Liver (tissue), 8 donors: ENCODE measurements at regions not wholly inside any gene's neighbourhood (a gene's known extent, or its start where the extent isn't known, plus 50 kb on each side); places are given as distances from the start of the nearest gene placed in this dataset.

Experiments
- DNase-seq: peaks from one replicate; pipeline ENCODE4 v3.0.0-alpha.2; 2017; ENCODE audit warnings: low spot score
- H3K27ac ChIP-seq, 2 donors: one replicate each; pipeline ENCODE4 v1.7.0; 2013; ENCODE audit warnings: inconsistent platforms in 2 of 2, low read length in 2 of 2, control low read depth in 1 of 2, low read depth in 1 of 2, mild to moderate bottlenecking in 1 of 2
- H3K27me3 ChIP-seq, 4 donors: one replicate each; pipeline versions ENCODE4 v1.6.1 to v1.7.0; 2013; ENCODE audit warnings: low read length in 3 of 4, inconsistent platforms in 1 of 4, mild to moderate bottlenecking in 1 of 4, moderate library complexity in 1 of 4; ENCODE audit not compliant: control insufficient read depth in 4 of 4, insufficient read depth in 4 of 4
- H3K36me3 ChIP-seq, 4 donors: one replicate each; pipeline versions ENCODE4 v1.6.1 to v1.7.0; 2013; ENCODE audit warnings: low read length in 3 of 4, mild to moderate bottlenecking in 3 of 4, low read depth in 1 of 4, moderate library complexity in 1 of 4; ENCODE audit not compliant: control insufficient read depth in 4 of 4, insufficient read depth in 3 of 4
- H3K4me1 ChIP-seq, 4 donors: one replicate each; pipeline versions ENCODE4 v1.6.1 to v1.7.0; 2013; ENCODE audit warnings: low read length in 3 of 4, mild to moderate bottlenecking in 3 of 4, moderate library complexity in 1 of 4; ENCODE audit not compliant: control insufficient read depth in 4 of 4, insufficient read depth in 4 of 4
- H3K4me3 ChIP-seq, 3 donors: one replicate each; pipeline versions ENCODE4 v1.6.1 to v1.7.0; 2013; ENCODE audit warnings: low read length in 3 of 3, control low read depth in 1 of 3, low read depth in 1 of 3, mild to moderate bottlenecking in 1 of 3
- H3K9ac ChIP-seq, 2 donors: one replicate each; pipeline ENCODE4 v1.7.0; 2013; ENCODE audit warnings: low read length in 2 of 2, mild to moderate bottlenecking in 2 of 2, moderate library complexity in 2 of 2, control low read depth in 1 of 2, low read depth in 1 of 2
- H3K9me3 ChIP-seq, 4 donors: one replicate each; pipeline versions ENCODE4 v1.6.1 to v1.7.0; 2013; ENCODE audit warnings: low read length in 3 of 4; ENCODE audit not compliant: control insufficient read depth in 4 of 4
- EGR1 ChIP-seq, 2 donors: IDR thresholded peaks; 2 replicates each; pipeline ENCODE4 v1.6.1; 2016 to 2018; ENCODE audit warnings: antibody characterized with exemption in 2 of 2, low read depth in 2 of 2
- FOXA1 ChIP-seq: IDR thresholded peaks from 2 replicates; pipeline ENCODE4 v1.6.1; 2016; ENCODE audit warnings: antibody characterized with exemption
- FOXA2 ChIP-seq: IDR thresholded peaks from 2 replicates; pipeline ENCODE4 v1.6.1; 2016; ENCODE audit warnings: antibody characterized with exemption
- GABPA ChIP-seq, 2 donors: IDR thresholded peaks in 1 of 2; conservative IDR thresholded peaks in 1 of 2; 2 replicates each; pipeline ENCODE4 v1.6.1; 2016; ENCODE audit warnings: antibody characterized with exemption in 2 of 2, mild to moderate bottlenecking in 1 of 2, moderate library complexity in 1 of 2
- HNF4A ChIP-seq, 2 donors: conservative IDR thresholded peaks; 2 replicates each; pipeline ENCODE4 v1.6.1; 2016; ENCODE audit warnings: antibody characterized with exemption in 2 of 2, mild to moderate bottlenecking in 2 of 2
- HNF4G ChIP-seq: IDR thresholded peaks from 2 replicates; pipeline ENCODE4 v1.6.1; 2016; ENCODE audit warnings: antibody characterized with exemption
- JUND ChIP-seq, 2 donors: IDR thresholded peaks; 2 replicates each; pipeline ENCODE4 v1.6.1; 2016; ENCODE audit warnings: antibody characterized with exemption in 2 of 2
- NR2F2 ChIP-seq: IDR thresholded peaks from 2 replicates; pipeline ENCODE4 v1.6.1; 2016; ENCODE audit warnings: antibody characterized with exemption
- RAD21 ChIP-seq, 2 donors: IDR thresholded peaks; 2 replicates each; pipeline ENCODE4 v1.6.1; 2016; ENCODE audit warnings: antibody characterized with exemption in 2 of 2, mild to moderate bottlenecking in 2 of 2
- RXRA ChIP-seq, 2 donors: IDR thresholded peaks; 2 replicates each; pipeline ENCODE4 v1.6.1; 2017 to 2018; ENCODE audit warnings: antibody characterized with exemption in 2 of 2, mild to moderate bottlenecking in 1 of 2
- SP1 ChIP-seq: IDR thresholded peaks from 2 replicates; pipeline ENCODE4 v1.6.1; 2018; ENCODE audit warnings: antibody characterized with exemption, mild to moderate bottlenecking
- TAF1 ChIP-seq: conservative IDR thresholded peaks from 2 replicates; pipeline ENCODE4 v1.6.1; 2016; ENCODE audit warnings: antibody characterized with exemption, mild to moderate bottlenecking
- YY1 ChIP-seq: IDR thresholded peaks from 2 replicates; pipeline ENCODE4 v1.6.1; 2016; ENCODE audit warnings: antibody characterized with exemption, mild to moderate bottlenecking
- WGBS: extraction: QIAGEN DNeasy Blood & Tissue Kit; methylation state at CpG from one replicate; pipeline ENCODE4 v1.1.7; 2013; 5-methylcytosine and 5-hydroxymethylcytosine counted together
- TF ChIP-seq, protein P1 (sequence below): IDR thresholded peaks from 2 replicates; pipeline ENCODE4 v1.6.1; 2016; ENCODE audit warnings: antibody characterized with exemption
- TF ChIP-seq, protein P2 (sequence below): IDR thresholded peaks from 2 replicates; pipeline ENCODE4 v1.6.1; 2016; ENCODE audit warnings: antibody characterized with exemption
- TF ChIP-seq, protein P3 (sequence below): fragments of 150-350 bp; IDR thresholded peaks from 2 replicates; pipeline ENCODE4 v1.5.1; 2017; ENCODE audit warnings: improper control_type of control experiment, low read depth, low read length; ENCODE audit not compliant: missing input control
- TF ChIP-seq, protein P4 (sequence below): IDR thresholded peaks from 2 replicates; pipeline ENCODE4 v1.6.1; 2016; ENCODE audit warnings: antibody characterized with exemption, mild to moderate bottlenecking
- TF ChIP-seq, protein P5 (sequence below): IDR thresholded peaks from 2 replicates; pipeline ENCODE4 v1.6.1; 2016; ENCODE audit warnings: antibody characterized with exemption
- donor health status: healthy.
- donor health status: healthy.
- donor health status: healthy.
- donor health status: healthy.
- donor health status: healthy.

DNA sequence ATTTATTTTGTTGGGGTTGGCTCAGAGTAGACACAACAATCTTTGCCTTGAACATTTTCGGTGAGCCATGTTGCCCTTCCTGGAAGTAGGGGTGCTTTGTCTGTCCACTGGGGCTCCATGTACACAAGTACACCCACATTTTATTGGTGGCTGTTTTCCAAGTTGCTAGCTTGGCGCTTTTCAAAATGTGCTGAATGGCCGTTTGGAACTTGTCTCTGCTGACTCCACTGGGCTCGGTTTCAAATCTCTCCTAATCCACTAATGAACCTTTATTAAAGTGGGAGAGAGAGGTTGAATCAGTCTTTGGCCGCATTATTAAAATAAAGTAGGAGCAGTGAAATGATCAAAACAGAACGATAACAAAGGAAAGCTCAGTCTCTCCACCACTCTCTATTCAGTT lies 64.6 kb upstream of the TAF11L2 start:
- H3K27me3 ChIP-seq, result peaks cover 0 to 5% (median 0%) of the 10 kb centered on the region in 4 donors
- no peak for TF ChIP-seq RXRA (IDR thresholded peaks at IDR 0.05)
- no peak for TF ChIP-seq GABPA (IDR thresholded peaks at IDR 0.05 in 1 of 2, conservative IDR thresholded peaks at IDR 0.05 in 1 of 2)
- TF ChIP-seq HNF4A (conservative IDR thresholded peaks at IDR 0.05), result no peak
- TF ChIP-seq, protein P1, sequence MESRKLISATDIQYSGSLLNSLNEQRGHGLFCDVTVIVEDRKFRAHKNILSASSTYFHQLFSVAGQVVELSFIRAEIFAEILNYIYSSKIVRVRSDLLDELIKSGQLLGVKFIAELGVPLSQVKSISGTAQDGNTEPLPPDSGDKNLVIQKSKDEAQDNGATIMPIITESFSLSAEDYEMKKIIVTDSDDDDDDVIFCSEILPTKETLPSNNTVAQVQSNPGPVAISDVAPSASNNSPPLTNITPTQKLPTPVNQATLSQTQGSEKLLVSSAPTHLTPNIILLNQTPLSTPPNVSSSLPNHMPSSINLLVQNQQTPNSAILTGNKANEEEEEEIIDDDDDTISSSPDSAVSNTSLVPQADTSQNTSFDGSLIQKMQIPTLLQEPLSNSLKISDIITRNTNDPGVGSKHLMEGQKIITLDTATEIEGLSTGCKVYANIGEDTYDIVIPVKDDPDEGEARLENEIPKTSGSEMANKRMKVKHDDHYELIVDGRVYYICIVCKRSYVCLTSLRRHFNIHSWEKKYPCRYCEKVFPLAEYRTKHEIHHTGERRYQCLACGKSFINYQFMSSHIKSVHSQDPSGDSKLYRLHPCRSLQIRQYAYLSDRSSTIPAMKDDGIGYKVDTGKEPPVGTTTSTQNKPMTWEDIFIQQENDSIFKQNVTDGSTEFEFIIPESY, result no peak
- TF ChIP-seq YY1, result no peak
- TF ChIP-seq, protein P2, sequence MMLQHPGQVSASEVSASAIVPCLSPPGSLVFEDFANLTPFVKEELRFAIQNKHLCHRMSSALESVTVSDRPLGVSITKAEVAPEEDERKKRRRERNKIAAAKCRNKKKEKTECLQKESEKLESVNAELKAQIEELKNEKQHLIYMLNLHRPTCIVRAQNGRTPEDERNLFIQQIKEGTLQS, result no peak
- TF ChIP-seq, protein P3, sequence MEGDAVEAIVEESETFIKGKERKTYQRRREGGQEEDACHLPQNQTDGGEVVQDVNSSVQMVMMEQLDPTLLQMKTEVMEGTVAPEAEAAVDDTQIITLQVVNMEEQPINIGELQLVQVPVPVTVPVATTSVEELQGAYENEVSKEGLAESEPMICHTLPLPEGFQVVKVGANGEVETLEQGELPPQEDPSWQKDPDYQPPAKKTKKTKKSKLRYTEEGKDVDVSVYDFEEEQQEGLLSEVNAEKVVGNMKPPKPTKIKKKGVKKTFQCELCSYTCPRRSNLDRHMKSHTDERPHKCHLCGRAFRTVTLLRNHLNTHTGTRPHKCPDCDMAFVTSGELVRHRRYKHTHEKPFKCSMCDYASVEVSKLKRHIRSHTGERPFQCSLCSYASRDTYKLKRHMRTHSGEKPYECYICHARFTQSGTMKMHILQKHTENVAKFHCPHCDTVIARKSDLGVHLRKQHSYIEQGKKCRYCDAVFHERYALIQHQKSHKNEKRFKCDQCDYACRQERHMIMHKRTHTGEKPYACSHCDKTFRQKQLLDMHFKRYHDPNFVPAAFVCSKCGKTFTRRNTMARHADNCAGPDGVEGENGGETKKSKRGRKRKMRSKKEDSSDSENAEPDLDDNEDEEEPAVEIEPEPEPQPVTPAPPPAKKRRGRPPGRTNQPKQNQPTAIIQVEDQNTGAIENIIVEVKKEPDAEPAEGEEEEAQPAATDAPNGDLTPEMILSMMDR, result no peak
- no peak for TF ChIP-seq EGR1 (IDR thresholded peaks at IDR 0.05; ENCODE audit: low read depth in 2 of 2)
- TF ChIP-seq, protein P4, sequence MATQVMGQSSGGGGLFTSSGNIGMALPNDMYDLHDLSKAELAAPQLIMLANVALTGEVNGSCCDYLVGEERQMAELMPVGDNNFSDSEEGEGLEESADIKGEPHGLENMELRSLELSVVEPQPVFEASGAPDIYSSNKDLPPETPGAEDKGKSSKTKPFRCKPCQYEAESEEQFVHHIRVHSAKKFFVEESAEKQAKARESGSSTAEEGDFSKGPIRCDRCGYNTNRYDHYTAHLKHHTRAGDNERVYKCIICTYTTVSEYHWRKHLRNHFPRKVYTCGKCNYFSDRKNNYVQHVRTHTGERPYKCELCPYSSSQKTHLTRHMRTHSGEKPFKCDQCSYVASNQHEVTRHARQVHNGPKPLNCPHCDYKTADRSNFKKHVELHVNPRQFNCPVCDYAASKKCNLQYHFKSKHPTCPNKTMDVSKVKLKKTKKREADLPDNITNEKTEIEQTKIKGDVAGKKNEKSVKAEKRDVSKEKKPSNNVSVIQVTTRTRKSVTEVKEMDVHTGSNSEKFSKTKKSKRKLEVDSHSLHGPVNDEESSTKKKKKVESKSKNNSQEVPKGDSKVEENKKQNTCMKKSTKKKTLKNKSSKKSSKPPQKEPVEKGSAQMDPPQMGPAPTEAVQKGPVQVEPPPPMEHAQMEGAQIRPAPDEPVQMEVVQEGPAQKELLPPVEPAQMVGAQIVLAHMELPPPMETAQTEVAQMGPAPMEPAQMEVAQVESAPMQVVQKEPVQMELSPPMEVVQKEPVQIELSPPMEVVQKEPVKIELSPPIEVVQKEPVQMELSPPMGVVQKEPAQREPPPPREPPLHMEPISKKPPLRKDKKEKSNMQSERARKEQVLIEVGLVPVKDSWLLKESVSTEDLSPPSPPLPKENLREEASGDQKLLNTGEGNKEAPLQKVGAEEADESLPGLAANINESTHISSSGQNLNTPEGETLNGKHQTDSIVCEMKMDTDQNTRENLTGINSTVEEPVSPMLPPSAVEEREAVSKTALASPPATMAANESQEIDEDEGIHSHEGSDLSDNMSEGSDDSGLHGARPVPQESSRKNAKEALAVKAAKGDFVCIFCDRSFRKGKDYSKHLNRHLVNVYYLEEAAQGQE, result no peak
- TF ChIP-seq JUND (IDR thresholded peaks at IDR 0.05), result no peak
- TF ChIP-seq RAD21 (IDR thresholded peaks at IDR 0.05), result no peak
- TF ChIP-seq NR2F2, result no peak
- no peak for TF ChIP-seq FOXA2
- TF ChIP-seq HNF4G, result no peak
- TF ChIP-seq FOXA1, result no peak
- no peak for TF ChIP-seq TAF1
- TF ChIP-seq SP1, result no peak
- TF ChIP-seq, protein P5, sequence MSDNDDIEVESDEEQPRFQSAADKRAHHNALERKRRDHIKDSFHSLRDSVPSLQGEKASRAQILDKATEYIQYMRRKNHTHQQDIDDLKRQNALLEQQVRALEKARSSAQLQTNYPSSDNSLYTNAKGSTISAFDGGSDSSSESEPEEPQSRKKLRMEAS, result no peak
- WGBS, result 69% methylated on average over 6 of the region's 6 CpGs
- no peaks in the 10 kb centered on the region for H3K4me1 ChIP-seq
- no peaks in the 10 kb centered on the region for H3K36me3 ChIP-seq
- H3K9me3 ChIP-seq, result no peaks in the 10 kb centered on the region
- no peak for DNase-seq
- no peak overlapping the region for H3K27ac ChIP-seq
- H3K9ac ChIP-seq, result no peak overlapping the region
- no peak overlapping the region for H3K4me3 ChIP-seq

DNA sequence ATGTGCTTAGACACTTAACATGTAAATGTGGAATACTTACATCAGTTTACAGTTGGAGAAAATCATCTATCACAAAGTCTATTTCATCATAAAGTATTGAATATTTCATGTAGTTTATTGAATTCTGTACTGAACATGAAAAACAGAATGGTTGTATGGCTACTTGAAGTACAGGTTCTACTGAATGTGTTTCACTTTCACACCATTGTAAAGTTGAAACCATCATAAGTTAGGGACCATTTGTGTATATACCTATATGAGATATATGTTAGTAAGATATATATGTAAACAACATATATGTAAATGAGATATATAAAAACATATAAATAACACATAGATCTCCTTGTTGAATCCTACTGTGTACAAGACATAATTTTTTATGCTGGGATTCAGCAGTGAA lies 63.0 kb upstream of the TAF11L2 start:
- Histone ChIP-seq H3K27ac (no peak overlapping the region), H3K36me3 (no peaks in the 10 kb centered on the region), H3K4me3 (no peak overlapping the region), H3K9ac (no peak overlapping the region), H3K4me1 (no peaks in the 10 kb centered on the region), H3K9me3 (no peaks in the 10 kb centered on the region), H3K27me3 (peaks cover 0 to 5% (median 0%) of the 10 kb centered on the region in 4 donors)
- no peak for TF ChIP-seq HNF4A (conservative IDR thresholded peaks at IDR 0.05)
- TF ChIP-seq RXRA (IDR thresholded peaks at IDR 0.05), result no peak
- TF ChIP-seq RAD21 (IDR thresholded peaks at IDR 0.05), result no peak
- TF ChIP-seq, protein P5, result no peak
- no peak for TF ChIP-seq SP1
- no peak for TF ChIP-seq FOXA1
- TF ChIP-seq, protein P3, result no peak
- TF ChIP-seq, protein P1, result no peak
- TF ChIP-seq FOXA2, result no peak
- no peak for TF ChIP-seq GABPA (IDR thresholded peaks at IDR 0.05 in 1 of 2, conservative IDR thresholded peaks at IDR 0.05 in 1 of 2)
- DNase-seq, result no peak
